ENCODE measurements at regions not wholly inside any gene's neighbourhood (a gene's known extent, or its start where the extent isn't known, plus 50 kb on each side); places are given as distances from the start of the nearest gene placed in this dataset.
"Not testable (repeated sequence)": the region's sequence is repeated elsewhere in the genome, so short reads cannot be mapped to it uniquely, and the experiment has no call there.

DNA sequence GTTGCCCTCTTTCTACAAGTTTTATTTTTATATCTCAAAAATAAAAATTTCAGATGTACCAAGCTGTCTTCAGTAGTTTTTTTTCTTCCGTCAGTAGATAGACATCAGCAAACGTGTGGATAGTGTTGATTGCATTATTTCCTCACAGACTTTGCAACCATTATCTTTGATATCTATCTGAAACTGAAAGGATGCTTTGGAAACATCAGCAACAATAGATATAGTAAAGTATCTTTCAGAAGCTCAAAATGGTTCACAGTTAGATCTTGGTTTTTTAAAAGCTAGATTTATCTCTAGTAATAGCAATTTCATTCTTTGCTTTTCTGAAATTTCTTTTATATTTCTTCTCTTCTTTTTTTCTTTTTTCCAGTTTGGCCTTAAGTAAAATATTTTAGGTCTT is 246.9 kb upstream of the PCDH7 start:
- intact Hi-C loops (cut with micrococcal nuclease): no loop called here
- ATAC-seq: no peak
- DNase-seq: no peak

DNA sequence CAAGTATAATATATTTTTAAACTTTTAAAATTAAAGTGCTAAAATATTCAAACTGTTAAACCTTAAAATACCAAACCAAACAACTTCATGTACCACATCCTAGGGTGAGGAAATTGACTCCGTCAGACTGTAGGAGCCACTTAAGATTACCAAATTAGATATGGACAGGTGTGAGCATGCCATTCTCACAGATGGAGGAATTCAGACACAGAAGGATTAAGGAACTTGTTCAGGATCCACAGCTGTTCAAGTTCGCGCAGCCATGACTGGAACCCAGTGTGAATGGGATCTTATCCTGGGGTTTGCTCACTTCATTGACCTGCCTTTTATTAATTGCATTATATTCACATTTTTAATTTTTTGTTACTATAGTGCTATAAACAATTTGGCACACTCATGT is 224.9 kb upstream of the PCDH7 start:
- intact Hi-C loops (cut with micrococcal nuclease): no loop called here
- DNase-seq: no peak

DNA sequence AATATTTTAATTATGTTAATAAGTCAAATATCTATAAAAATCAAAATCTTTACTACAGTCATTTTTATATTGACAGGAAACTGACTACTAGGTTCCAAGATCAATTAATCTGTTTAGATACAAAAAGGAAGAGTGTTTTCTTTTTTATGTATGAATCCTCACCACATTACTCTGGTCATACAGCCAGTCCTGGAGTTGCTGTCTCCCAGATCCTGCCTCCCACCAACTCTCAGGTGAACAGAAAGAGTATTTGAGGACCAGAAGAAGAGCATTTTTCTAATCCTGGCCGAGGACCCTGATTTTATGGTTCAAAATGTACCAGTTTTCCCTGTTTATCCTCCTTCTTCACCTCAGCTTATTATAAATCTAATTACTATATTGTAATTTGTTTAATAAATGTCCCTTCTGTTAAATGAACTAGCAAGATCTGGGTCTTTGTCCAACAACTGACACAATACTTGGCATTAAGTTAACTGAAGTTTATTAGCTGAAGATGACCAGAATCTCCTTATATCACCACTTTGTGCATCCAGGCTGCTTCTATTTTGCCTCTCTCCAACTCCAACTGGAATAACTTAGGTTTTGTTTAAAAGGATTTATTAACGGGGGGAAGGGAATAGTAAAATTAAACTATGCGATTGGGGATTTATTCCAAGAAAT is 224.4 kb upstream of the PCDH7 start:
- intact Hi-C loops (cut with micrococcal nuclease): no loop called here
- ATAC-seq (no peak), DNase-seq (no peak)

More for the DNA sequence above, 224.9 kb upstream of the PCDH7 start:
- no peak for ATAC-seq

DNA sequence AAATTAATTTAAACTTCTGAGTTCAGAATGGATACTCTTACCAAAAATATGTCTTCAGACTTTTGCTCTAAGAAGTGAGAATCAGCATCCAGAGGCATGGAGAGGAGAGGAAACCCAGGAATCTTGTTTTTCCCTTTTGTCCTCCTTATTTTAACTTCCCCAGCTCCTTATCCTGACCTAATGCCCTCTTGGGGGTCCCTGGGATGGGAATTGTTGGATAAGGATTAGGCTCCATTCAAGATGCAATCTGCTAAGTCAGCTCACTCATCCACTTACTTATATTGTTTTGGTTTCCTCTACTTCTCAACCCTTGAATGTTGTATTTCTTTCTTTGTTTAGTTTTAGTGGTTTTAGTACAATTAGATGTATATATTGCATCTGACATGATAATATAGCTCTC is 208.4 kb upstream of the PCDH7 start:
- DNase-seq: no peak
- no peak for ATAC-seq
- intact Hi-C loops (cut with micrococcal nuclease): no loop called here

DNA sequence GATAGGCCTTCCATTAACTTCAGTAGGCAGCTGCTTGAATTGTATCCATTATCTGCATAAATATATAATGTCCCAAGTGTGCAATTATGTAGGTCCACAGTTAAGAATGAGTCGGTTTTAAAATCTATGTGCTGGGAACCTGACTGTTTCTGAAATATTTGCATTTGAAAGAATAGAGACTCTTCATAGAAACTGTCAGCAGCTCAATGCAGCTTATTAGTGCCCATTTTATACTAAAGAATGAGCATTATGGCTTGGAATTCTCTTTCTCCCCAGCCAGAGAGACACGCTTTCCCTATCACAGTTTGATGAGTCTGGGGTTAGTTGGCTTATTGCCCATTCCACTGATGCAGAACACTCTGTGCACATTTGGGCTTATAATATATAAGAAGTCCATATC is 202.0 kb upstream of the PCDH7 start:
- intact Hi-C loops (cut with micrococcal nuclease): no loop called here

DNA sequence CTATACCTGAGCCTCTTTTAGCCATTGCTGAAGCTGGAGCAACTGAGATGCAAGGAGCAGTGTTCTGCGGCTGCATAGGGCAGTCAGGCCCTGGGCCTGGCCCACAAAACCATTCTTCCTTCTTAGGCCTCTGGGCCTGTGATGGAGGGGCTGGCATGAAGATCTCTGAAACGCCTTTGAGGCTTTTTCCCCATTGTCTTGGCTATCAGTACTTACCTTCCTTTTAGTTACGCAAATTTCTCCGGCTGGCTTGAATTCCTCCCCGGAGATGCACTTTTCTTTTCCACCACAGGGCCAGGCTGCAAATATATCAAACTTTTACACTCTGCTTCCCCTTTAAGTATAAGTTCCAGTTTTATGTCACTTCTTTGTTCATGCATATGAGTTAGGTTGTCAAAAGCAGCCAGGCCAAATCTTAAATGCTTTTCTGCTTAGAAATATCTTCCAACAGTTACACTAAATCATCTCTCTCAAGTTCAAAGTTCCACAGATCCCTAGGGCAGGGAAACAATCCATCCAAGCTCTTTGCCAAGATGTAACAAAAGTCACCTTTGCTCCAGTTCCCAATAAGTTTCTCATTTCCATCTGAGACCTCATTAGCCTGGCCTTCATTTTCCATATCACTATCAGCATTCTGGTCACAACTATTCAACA is 194.4 kb upstream of the PCDH7 start:
- no peak for ATAC-seq

More for the DNA sequence above, 202.0 kb upstream of the PCDH7 start:
- ATAC-seq (no peak), DNase-seq (no peak)

DNA sequence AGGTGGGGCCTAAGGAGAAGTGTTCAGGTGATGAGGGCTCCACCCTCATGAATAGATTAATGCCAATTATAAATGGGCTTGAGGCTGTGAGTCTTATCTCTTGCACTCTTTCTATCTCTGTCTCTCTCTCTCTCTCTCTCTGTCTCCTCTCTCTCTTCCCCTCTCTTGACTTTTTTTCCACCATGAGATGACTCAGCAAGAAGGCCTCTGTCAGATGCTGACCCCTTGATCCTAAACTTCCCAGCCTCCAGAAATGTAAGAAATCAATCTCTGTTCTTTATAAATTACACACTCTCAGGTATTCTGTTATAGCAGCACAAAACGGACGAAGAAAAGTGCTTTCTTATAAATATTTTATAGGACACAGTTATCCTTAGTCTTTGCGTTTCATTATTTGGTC is 184.9 kb upstream of the PCDH7 start:
- no peak for ATAC-seq
- intact Hi-C loops (cut with micrococcal nuclease): no loop called here
- no peak for DNase-seq

More for the DNA sequence above, 194.4 kb upstream of the PCDH7 start:
- intact Hi-C loops (cut with micrococcal nuclease): no loop called here
- no peak for DNase-seq

DNA sequence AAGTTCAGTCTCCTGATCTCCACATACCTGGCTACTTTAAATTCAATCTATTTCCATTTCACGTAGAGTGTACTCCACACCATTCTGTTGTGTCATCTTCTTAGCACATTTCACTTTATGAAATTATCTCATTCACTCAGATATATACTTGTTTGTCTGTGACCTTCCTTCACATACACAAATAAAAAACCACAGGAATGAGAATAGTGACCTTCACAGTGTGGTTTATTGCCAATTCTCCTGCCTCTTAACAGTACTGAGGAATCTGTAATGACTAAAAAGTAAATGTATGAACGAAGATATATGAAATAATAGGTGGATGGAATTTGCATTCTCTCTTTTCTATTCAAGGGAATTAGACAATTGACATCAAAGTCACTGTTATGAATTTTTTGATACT is 183.9 kb upstream of the PCDH7 start:
- ATAC-seq: no peak
- intact Hi-C loops (cut with micrococcal nuclease): no loop called here
- no peak for DNase-seq

DNA sequence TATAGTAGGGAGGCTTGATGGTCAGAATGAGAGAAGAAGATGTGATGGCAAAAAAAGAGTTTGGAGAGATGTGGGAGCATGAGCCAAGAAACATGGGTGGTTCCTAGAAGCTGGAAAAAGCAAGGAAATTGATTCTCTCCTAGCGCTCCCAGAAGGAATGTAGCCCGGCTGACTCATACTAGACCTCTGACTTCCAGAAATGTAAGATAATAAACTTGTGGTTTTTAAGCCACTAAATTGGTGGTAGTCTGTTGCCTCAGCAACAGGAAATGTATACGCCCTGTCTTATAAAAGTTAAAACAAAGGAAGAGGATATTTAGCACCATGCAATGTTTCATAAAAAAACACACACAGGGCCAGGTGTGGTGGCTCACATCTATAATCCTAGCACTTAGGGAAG is 182.7 kb upstream of the PCDH7 start:
- intact Hi-C loops (cut with micrococcal nuclease): no loop called here
- ATAC-seq (no peak), DNase-seq (no peak)

DNA sequence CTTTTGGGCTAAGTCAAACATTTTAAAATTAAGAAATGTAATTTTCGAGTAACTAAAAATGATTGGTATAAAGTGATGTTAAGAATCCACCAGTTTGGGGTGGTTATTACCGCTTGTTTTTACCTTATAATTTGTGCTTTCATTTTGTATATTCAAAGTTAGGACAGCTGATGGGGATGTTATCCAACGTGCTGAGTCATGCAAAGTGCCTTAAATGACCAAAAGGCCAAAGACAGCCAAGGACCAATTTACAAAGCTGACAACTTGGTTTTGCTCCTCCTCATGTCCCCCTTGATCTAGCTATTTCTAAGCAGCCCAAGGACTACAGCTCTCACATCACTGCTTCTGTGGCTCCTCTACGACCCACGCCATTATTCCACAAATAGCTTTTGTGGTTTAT is 181.4 kb upstream of the PCDH7 start:
- DNase-seq (no peak), ATAC-seq (no peak)
- intact Hi-C loops (cut with micrococcal nuclease): no loop called here

DNA sequence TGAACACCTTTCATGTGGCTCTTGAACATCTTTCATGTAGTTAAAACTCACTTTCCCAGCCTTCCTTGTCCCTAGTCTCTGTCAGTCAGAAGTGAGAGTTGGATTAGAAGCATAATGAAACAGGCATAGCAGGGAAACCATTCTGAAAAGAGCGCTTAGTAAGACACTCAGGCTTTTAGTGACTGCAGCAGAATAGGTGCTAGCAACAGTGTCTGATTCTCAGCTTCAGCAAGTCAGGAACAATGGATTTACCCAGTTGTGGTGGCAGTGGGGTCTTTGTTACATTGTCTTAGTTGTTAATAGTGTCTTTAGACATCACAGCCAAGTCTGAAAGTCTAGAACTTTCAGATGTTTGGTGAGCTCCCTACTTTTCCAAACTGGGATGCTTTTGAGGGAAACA is 177.1 kb upstream of the PCDH7 start:
- ATAC-seq (no peak), DNase-seq (no peak)
- intact Hi-C loops (cut with micrococcal nuclease): no loop called here

DNA sequence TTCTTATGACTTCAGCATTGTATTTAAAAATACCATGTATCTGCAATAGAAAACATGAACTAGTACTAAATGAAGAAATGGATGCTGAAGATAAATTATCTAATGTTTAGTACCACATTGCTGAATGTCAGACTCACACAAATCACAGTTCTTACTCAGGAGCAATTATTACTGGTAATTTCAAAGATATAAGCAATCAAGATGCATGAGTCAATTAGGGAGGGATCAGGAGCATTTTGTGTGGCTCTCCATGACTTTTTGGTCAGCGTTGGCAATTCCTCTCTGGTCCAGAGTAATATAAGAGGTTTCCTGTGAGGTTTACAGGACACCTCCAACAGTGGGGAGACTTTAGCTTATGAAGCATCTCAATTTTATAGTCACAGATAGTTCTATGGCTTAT is 167.0 kb upstream of the PCDH7 start:
- no peak for ATAC-seq
- intact Hi-C loops (cut with micrococcal nuclease): no loop called here
- DNase-seq: no peak

DNA sequence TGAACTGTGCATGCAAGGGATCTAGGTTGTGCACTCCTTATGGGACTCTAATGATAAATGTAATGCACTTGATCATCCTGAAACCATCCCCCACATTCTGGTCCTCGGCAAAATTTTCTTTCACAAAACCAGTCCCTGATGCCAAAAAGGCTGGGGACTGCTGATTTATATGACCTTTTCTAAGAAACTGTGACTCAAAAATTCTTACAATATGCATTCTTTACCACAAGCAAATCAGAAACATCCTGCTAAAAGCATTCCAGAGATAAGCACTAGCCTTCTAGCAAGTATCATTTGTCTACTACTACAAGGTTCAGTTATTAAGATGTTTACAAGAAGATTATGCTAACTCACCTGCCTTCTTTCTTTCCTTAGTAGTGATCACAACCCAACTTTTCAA is 166.5 kb upstream of the PCDH7 start:
- no peak for ATAC-seq
- DNase-seq: no peak
- intact Hi-C loops (cut with micrococcal nuclease): no loop called here

DNA sequence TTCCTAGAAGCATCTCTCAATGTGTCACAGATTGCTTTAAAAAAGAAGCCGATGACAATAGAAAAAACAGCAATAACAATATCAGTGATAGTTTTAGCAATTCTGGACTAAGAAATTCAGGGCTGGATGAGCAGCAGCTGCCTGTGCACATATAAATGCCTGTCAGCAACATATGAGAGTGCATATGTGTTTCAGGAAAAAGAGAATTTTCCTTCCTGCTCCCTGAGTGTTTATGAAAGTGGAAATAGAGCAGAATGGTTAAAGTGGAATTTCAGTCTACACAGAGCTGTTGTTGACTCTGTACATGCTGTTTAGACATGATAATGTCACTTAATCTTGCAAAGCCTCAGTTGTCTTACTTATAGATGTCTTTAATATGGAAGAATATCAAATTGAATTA is 164.4 kb upstream of the PCDH7 start:
- intact Hi-C loops (cut with micrococcal nuclease): no loop called here
- ATAC-seq (no peak), DNase-seq (no peak)

DNA sequence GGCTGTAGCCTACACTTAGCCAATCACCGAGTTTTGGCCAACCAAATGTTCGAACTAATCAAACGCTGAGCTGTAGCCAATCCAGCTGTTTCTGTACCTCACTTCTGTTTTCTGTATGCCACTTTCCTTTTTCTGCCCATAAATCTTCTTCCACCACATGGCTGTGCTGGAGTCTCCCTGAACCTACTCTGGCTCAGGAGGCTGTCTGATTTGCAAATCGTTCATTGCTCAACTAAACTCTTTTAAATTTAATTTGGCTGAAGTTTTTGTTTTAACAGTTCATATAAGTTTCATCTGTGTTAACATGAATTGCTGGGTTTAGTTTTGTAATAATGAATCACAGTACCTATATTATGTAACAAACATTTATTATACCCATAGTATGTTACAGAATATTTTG is 160.7 kb upstream of the PCDH7 start:
- DNase-seq (no peak), ATAC-seq (no peak)
- intact Hi-C loops (cut with micrococcal nuclease): no loop called here

DNA sequence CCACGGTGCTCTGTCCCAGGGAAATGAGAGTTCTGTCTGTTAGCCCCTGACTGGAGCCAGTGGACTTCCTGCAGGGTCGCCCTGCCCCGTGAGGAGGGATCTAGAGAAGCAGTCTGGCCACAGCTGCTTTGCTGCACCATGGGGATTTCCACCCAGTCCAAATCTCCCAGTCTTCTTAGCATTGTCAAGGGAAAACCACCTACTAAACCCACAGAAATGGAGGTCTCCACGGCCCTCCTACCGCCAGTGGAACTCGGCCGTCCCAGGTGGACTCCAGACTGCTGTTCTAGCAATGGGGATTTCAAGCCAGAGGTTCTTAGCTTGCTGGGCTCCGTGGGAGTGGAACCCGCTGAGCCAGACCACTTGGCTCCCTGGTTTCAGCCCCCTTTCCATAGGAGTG is 133.3 kb upstream of the PCDH7 start:
- no peak for DNase-seq
- no peak for ATAC-seq
- intact Hi-C loops (cut with micrococcal nuclease): no loop called here

DNA sequence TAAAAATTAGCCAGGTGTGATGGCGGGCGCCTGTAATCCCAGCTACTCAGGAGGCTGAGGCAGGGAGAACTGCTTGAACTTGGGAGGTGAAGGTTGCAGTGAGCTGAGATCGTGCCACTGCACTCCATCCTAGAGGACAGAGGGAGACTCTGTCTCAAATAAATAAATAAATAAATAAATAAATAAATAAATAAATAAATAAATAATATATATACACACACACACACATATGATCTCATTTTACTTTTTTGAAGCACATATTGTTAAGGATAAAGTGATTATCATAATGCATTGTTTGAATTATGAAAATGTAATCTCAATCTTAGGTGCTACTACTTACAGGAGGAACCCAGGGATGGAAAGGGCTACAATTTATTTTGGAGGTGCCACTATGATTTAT is 130.5 kb upstream of the PCDH7 start:
- DNase-seq; intact Hi-C loops (cut with micrococcal nuclease); ATAC-seq: not testable (repeated sequence)

DNA sequence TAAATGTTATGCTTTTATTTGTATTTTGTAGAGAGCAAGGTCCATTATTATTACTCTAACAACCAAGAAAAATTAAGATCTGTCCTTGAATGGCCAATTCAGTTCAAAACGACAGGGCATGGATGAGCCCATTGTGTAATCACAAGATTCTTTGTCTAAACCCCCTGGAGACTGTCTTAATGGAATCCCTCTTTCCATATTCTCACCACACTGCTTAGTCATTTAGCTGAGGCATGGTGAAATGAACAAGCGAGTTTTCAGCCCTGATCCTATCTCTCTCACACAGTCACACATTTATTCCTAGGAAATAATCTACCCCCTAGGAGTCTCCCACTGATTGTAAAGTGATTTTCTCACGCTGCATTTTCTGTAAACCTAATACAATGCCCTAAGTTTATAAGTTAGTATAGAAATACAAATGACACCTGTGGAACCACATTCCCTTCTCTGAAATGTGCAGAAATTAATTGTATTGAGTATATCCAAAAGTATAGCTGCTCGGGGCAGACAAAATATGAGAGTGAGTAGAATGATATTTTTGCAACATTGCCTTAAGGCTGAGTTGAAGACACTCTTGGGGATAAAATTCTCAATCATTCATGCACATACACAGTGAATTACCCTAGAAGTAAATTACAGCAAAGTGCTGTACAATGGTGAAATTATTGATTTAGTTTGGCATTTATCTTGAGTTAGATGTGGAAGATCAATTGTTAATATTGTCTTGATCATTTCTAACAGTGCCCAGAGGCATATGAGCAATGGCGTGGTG is 119.7 kb upstream of the PCDH7 start:
- DNase-seq (no peak), ATAC-seq (no peak)
- intact Hi-C loops (cut with micrococcal nuclease): no loop called here

DNA sequence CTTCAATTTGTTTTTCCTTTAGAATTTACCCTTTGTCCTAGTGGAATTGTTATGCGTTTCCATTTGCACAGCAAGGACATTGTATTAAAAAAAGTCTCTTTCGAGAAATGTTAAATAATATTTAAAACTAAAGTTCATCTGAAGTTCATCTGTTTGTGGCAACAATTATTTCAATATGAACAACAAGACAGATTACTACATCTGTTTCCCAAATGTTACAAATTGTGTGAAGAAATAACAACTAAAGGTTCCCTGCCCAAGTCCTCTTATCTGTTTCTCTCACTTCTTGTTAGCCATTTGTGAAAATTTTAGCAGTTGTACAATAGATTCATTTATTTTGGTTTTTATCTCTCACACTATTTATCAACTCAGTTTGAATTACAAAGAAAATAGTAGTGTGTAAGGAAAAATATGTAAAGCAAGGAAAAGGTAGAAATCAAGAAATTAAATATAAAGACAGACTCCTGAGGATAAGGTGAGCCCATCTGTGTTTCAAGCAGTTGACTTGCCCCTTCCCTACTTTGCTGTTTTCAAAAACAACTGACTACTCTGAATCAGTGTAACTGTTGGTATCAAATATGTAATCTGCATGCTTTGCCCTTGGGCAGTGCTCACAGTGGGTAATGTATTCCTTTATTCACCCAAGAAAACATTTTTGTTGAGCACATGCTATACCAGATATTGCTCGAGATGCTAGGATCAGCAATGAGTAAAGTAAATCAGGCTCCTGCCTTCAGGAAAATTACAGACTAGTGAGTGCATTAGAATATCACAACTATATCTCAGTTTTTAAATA is 118.9 kb upstream of the PCDH7 start:
- ATAC-seq (no peak), DNase-seq (no peak)
- intact Hi-C loops (cut with micrococcal nuclease): no loop called here

DNA sequence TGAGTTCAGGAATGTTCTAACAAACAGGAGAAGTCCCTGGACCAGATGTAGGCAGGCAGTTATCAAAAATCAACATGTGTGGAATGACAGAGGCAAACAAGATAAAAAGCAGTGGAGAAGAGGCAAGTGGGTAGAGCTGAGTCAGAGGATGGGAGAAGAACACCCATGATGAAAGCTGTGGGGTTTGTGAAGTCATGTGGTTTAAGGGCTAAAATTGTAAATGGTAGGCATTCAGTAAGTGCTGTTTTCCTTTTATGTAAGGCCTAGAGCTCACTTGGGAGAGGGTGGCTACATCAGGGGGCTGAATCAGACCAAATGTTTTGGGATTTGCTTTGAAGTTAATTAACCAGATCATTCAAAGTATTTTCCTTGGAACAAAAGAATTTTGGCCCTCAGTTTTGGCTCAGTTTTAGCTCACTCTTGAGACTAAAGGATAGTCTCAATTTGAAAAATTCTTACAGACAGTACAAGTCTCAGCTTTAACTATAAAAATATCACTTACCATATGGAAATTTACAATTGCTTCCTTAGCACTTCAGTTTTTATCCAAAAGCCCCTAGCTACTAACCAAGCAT is 114.5 kb upstream of the PCDH7 start:
- DNase-seq (no peak), ATAC-seq (no peak)
- intact Hi-C loops (cut with micrococcal nuclease): no loop called here
